HEK293T (cell line): ENCODE measurements at regions not wholly inside any gene's neighbourhood (a gene's known extent, or its start where the extent isn't known, plus 50 kb on each side); places are given as distances from the start of the nearest gene placed in this dataset.

Source experiments
- BHLHE40 ChIP-seq: fragments of 450-650 bp; IDR thresholded peaks from 2 replicates; pipeline ENCODE4 v1.6.1; 2016; ENCODE audit warnings: mild to moderate bottlenecking, moderate library complexity, borderline replicate concordance
- FOXA1 ChIP-seq: fragments of 450-650 bp; IDR thresholded peaks from 2 replicates; pipeline ENCODE4 v1.6.1; 2016; ENCODE audit warnings: mild to moderate bottlenecking
- FOXM1 ChIP-seq: fragments of 450-650 bp; IDR thresholded peaks from 2 replicates; pipeline ENCODE4 v1.6.1; 2017; ENCODE audit warnings: mild to moderate bottlenecking, borderline replicate concordance
- TF ChIP-seq, protein P1 (sequence below): fragments of 450-650 bp; IDR thresholded peaks from 2 replicates; pipeline ENCODE4 v1.6.1; 2016

DNA sequence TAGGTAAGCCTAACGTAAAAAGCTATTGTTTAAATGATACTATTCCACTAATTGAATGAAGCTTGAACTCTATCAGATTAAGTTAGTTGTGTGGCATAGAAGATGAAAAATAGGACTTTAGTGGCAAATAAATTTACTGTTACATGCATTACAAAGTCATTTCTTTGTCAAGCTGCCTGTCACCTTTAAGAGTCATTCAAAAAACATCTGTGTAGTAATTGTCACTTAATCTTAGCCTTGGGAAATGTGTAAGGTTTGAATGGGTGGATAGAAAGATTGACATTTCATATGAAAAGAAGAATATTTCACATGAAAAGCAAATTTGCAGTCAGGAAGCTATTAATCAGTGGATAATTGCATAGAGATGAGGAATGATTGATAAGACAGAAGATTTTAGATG is 473.5 kb downstream of the DNAH5 start:
- TF ChIP-seq FOXM1 (no peak), BHLHE40 (no peak), FOXA1 (no peak)
- TF ChIP-seq, protein P1, sequence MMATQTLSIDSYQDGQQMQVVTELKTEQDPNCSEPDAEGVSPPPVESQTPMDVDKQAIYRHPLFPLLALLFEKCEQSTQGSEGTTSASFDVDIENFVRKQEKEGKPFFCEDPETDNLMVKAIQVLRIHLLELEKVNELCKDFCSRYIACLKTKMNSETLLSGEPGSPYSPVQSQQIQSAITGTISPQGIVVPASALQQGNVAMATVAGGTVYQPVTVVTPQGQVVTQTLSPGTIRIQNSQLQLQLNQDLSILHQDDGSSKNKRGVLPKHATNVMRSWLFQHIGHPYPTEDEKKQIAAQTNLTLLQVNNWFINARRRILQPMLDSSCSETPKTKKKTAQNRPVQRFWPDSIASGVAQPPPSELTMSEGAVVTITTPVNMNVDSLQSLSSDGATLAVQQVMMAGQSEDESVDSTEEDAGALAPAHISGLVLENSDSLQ: no peak
